ENCODE measurements at regions not wholly inside any gene's neighbourhood (a gene's known extent, or its start where the extent isn't known, plus 50 kb on each side); places are given as distances from the start of the nearest gene placed in this dataset.
"Not testable (repeated sequence)": the region's sequence is repeated elsewhere in the genome, so short reads cannot be mapped to it uniquely, and the experiment has no call there.

DNA sequence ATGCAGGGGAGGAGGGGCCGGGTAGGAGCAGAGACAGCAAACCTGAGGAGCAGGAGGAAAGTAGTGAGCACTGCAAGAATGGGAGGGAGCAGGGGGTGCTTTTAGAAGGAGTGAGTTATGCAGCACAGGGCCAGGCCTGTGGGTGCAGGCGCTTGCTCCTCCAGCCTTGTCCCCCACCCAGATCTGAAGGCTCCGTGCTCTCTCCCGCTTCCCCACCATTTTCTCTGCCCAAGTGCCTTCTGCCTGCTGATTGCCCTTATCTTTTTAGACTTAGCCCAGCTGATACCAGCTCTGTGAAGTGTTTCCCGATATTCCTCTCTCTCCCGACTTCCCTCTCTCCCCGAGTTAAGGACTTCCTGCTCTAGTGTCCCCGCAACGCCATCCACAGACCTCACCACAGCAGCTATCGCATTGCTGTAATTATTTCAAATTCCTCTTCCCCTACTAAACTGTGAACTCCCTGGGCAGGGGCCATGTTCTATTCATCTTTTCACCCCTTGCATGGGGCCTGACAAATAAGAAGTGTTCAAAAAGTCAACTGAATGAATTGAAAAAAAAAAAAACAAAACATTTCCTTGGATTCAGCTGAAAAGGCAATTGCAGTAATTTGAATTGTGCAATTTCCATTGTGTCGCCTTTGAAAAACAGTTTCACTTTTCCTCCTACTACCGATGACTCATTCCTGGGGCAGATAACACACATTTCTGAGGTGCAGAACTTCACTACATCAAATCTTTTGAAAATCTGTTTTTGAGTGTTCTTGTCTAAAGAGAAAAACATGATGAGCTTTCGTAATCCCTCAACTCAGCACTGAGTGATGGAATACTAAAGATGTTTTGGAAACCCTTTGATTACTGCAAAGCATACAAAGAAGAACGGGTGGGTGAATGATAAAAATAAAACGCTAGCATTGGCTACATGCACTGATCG is 69.7 kb upstream of the BMAL1 start:
- DNase-seq: peak; percentile 35
- intact Hi-C loops (cut with micrococcal nuclease): no loop called here

DNA sequence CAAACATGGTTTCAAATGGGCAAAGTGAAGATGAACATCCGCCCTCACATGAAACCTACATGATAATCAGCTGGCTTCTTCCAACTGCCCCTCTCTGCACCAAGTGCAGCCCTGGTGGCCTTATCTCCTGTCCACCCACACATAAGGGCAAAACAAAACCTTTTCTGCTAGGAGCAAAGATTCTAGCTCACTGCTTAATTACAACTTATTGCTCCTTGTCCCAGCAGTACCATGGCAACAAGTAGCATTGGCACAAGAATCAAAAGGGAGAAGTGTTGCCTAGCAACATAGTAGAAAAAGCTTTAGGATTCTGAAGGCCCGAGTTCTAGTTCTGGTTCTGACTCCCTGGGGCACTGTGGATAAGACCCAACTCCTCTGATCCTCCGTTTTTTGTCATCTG is 68.7 kb upstream of the BMAL1 start:
- intact Hi-C loops (cut with micrococcal nuclease): no loop called here
- DNase-seq (no peak), ATAC-seq (no peak)

More for the DNA sequence above, 69.7 kb upstream of the BMAL1 start:
- ATAC-seq: peak; percentile 72

DNA sequence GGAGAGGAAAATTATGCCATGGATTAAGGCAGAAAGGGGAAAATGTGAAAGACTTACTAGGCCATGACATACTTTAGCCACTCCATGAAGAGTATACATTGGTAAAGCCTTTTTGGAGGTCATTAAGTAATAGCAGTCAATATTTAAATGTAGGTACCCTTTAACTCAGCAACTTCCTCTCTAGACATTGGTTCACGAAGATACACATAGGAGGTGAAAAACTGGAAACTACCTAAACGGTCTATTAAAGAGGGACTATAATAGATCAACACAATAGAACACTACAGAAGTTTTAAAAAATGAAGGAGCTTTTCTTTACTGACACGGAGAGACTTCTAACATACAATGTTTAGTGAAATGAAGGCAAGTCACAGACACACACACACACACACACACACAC is 68.2 kb upstream of the BMAL1 start:
- ATAC-seq (no peak), DNase-seq (no peak)
- intact Hi-C loops (cut with micrococcal nuclease): no loop called here

DNA sequence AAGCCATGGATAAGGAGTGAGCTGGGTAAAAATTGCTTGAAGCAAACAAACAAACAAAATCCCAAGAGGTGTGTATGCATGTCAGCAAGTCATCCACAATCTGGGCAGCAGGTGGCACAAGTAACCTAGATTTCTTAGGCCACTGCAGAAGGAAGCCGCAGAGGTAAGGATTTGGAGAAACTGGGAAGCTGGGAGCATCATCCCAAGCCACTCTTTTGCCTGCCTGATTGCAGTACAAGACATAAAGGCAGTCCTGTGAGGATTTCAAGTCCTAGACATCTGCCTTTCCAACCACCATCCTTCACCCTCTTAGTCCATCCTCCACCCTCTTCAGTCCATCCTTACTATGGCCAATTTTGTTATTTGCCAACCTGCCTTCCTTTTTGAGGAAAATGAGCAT is 67.2 kb upstream of the BMAL1 start:
- intact Hi-C loops (cut with micrococcal nuclease): loop anchor here (5.0 kb wide), 1 partner anchor 132 kb away; no protein-coding TSS in a partner anchor
- ATAC-seq (peak; percentile 69), DNase-seq (peak; percentile 52)

DNA sequence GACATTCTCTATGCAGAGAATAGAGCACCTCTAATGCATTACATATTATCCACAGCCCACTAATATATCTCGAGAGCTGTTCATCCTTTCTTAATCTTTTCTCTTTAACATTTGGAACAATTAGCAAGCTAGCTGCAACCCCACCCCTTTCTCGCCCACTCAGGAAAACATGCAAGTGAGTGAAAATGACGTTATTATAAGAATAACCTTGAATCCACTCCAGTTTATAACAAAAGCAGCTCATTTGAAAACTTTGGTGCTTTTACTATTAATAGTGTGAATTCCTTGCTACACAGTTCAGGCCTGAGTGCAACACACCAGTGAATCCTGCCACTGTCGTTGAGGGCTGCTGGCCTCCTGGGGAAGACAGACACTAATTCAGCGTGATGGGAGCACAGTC is 63.3 kb upstream of the BMAL1 start:
- ATAC-seq (no peak), DNase-seq (no peak)
- intact Hi-C loops (cut with micrococcal nuclease): loop anchor here (5.0 kb wide), 1 partner anchor 128 kb away; no protein-coding TSS in a partner anchor

DNA sequence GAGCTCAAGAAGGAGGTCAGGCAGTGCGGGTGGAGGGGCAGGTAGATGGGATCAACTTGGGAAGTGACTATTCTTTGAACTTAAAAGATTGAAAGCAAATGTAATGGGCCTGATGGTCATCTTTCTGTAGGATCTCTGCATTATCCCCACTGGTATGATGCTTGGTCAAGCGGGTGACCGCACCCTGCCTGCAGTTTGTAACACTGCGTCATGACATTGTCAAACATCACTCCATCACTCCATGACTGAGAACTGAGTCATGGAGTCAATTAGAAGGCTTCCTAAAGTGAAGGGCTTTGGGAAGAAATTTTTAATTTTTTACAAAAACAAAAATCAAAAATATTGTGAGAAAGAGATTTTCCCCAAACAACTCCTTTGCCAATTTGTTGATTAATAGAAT is 62.4 kb upstream of the BMAL1 start:
- intact Hi-C loops (cut with micrococcal nuclease): no loop called here
- no peak for ATAC-seq

DNA sequence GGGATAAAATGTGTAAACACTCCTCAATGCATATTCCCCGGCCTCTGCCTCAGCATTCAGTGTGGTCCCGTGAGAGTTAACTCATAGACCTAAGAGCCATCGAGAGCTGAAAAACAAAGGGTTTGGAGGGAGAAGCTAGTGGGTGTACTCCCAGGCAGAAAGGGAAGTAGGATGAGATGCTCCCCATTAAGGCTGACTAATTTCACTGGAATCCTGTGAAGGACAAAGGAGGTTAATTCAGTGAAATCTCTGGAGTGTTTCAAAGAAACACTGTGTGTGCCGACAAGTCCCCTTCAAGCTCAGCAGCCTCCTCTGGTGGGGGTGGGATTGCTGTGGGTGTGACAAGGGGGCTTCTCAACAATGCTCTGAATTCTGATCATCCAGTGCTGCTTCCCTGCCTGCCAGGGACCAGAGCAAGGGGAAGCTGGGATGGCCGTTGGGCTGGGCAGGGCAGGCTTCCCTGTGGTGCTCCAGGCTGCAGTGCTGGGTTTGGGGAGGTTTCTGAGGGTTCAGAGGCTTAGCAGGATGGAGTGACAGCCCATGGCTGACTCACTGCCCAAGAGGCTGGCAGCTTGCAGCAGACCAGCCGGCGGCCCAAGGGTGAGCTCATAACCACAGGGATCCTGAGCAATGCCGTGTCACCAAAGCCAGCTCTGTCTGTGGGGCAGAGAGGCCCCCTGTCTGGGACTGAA is 61.4 kb upstream of the BMAL1 start:
- intact Hi-C loops (cut with micrococcal nuclease): no loop called here
- ATAC-seq: no peak
- DNase-seq: no peak

More for the DNA sequence above, 62.4 kb upstream of the BMAL1 start:
- DNase-seq: no peak

DNA sequence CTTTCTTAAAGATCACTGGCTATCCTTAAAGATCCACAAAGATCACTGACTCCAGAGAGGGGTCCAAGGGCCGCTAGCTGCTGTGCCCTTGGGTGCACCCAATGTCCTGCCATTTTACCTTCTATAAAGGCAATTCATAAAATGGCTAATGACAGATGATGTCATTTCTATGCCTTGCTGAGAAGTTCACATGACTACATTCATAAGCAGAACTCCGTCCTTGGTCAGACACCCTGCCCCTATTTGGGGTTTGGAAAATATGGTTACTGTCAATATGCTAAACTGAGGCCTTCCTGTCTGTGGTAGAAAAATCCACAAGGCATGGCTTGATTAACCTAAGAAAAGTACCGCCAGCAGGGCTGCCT is 60.9 kb upstream of the BMAL1 start:
- ATAC-seq: no peak
- intact Hi-C loops (cut with micrococcal nuclease): no loop called here
- no peak for DNase-seq

DNA sequence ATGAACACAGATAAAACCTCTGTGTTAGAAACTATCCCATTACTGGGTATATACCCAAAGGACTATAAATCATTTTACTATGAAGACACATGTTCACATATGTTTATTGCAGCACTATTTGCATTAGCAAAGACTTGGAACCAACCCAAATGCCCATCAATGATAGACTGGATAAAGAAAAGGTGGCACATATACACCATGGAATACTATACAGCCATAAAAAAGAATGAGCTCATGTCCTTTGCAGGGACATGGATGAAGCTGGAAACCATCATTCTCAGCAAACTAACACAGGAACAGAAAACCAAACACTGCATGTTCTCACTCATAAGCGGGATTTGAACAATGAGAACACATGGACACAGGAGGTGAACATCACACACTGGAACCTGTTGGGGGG is 58.9 kb upstream of the BMAL1 start:
- intact Hi-C loops (cut with micrococcal nuclease): not testable (repeated sequence)

DNA sequence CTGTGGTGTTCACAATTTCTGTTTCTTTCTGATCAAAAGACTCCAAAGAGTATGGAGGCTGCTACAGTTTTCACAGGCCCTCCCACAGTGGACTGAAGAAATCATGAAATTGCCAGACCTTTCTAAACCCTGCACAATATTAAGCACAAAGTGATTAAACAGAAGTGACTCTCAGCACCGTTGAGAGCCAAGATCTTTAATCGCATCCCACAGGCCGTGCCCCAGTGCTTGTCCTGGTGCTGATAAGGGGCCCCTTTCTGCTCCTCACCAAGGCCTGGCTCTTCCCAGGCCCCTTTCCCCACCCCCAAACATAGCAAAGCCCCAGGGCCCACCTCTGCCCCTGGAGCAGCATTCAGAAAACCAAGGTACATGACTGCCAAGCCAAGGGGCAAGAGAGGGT is 57.4 kb upstream of the BMAL1 start:
- intact Hi-C loops (cut with micrococcal nuclease): no loop called here
- DNase-seq (no peak), ATAC-seq (no peak)

More for the DNA sequence above, 58.9 kb upstream of the BMAL1 start:
- DNase-seq, ATAC-seq: not testable (repeated sequence)

DNA sequence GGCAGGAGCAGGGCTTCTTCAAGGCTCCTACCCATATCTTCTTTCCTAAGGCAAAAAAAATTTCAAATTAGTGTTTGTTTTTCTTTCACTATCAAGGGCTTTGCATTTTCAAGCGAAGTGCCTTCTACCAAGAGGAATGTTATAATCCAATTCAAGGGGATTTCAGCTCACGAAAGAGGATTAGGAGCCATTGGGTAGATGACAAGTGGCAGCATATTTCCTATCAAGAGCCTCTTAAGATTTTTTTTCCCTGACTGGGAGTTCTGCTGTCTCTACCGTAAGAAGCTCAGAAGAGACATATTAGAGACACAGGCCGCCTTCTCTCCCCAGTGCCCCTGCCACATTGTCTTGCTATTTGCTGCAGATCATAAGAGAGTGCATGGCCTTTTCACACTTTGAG is 55.9 kb upstream of the BMAL1 start:
- ATAC-seq (no peak), DNase-seq (no peak)
- intact Hi-C loops (cut with micrococcal nuclease): no loop called here

DNA sequence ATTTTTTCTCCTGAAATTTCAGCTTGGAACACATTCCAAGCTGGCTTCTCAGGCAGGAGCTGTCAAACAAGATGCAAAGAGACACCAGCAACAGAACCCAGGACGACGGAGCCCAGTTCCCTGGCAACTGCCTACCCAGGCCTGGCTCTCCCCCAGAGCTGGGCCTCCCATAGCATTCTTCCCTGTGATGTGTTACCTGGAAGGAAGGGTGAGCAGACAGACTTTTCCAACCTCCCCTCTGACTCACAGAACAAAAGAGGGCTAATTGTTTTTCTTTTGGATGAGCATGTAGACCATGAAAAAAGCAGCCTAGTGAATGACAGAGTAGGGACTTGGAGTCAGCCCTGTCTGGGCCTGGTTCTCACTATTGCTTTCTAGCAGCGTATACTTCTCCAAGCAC is 55.3 kb upstream of the BMAL1 start:
- ATAC-seq: no peak
- no peak for DNase-seq
- intact Hi-C loops (cut with micrococcal nuclease): no loop called here

DNA sequence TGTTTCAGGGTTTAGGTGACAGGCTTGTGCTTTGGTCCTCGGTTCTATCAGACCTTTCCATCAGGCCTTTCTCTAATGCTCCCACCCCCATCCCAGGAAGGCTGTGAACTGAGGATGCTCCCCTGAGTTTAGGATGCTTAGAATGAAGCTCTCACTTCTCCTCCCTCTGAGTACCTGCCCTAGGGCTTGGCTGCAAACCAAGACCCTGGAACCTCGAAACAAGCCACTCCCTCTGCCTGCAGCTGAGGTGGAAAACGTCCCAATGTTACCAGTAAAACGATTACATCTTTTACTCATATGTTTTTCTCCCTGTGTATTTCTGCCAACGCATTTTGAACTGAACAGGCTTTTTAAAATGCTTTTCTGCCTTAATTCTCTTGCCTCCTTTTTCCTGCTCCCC is 54.5 kb upstream of the BMAL1 start:
- intact Hi-C loops (cut with micrococcal nuclease): no loop called here
- DNase-seq (no peak), ATAC-seq (no peak)

DNA sequence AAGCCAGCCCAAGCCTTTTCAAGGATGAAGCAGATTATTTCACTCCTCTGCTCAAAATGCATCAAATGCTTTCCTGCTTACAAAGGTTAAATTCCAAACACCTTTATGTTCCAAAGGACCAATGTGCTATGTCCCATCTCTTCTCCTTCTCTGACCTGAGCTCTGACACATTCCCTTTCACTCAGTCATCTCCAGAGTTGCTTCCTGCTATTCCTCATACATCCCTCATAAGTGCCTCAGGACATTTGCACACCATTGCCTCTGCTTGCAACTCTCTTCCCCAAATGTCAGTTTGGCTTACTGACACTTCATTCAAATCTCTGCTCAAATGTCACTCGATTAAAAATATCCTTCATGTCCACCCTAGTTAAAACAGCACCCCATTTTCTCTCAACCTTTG is 53.3 kb upstream of the BMAL1 start:
- ATAC-seq: no peak
- intact Hi-C loops (cut with micrococcal nuclease): no loop called here
- no peak for DNase-seq

DNA sequence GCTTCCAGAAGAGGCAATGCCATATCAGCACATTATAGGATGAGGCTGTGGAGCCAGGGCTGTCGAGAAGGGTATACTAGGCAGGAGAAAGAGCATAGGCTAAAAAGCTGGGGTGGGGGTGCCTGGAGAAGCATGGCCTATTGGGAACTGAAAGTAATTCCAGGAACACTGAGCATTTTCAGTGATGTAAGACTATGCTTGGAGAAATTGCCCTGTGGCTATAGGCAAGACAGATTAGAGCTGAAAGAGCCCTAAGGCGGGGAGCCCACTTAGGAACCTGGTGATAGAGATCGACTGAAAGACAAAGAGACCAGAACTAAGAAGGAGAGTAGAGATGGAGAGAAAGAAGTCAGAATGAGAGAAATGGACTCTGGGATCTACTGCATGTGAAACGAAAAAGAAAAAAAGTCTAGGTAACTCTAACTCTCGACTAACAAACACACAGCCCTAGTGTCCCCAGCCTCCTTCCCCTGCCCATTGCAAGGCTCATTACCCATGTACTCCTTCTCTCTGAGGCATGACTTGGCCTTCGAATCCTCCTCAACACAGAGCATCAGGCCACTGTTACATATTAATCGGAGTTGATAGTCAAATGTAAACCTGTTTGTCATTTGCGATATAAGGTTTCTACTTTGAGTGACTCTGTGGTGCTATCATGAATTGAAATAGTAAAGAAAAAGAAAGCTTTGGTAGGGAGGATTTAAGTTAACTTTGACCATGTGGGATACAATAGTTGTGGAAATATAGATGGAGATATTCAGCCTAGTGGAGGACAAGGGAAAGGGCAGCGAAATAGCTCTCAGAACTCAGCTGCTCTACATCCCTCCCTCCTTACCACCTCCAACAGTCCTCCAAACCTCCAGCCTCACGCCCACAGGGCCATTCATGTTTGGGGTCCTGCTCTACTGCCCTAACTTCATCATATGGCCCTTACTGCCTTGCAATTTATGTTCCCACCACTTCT is 52.3 kb upstream of the BMAL1 start:
- no peak for ATAC-seq
- intact Hi-C loops (cut with micrococcal nuclease): no loop called here
- DNase-seq: no peak

DNA sequence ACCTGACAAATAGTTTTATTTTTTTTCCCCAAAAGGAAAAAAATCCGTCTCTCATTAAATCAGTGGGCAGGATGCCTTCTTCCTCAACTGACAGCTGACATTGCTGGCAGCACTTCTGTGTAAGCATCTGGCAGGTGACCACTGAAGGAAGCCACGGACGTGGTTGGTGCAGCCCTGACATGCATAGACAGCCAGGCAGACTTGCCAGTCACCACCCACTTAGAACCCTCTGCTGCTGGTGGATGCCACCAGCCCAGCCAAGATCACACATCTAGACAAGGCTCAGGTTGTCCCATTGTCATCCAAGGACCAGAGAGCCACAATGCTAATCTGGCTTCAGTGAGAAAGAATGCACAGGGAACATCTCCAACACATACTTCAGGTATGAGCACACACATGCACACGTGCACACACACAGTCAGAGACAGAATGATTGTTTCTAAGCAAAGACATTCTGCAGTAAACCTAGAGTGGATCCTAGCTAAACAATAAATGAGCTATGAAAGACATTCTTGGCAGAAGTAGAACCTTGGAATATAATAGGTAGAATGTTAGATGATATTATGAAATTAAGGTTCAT is 49.8 kb upstream of the BMAL1 start:
- intact Hi-C loops (cut with micrococcal nuclease): no loop called here
- ATAC-seq (no peak), DNase-seq (no peak)

Measured in left ventricle myocardium superior (tissue), 1 donor.